ENCODE measurements at regions not wholly inside any gene's neighbourhood (a gene's known extent, or its start where the extent isn't known, plus 50 kb on each side); places are given as distances from the start of the nearest gene placed in this dataset.
"Not testable (repeated sequence)": the region's sequence is repeated elsewhere in the genome, so short reads cannot be mapped to it uniquely, and the experiment has no call there.

DNA sequence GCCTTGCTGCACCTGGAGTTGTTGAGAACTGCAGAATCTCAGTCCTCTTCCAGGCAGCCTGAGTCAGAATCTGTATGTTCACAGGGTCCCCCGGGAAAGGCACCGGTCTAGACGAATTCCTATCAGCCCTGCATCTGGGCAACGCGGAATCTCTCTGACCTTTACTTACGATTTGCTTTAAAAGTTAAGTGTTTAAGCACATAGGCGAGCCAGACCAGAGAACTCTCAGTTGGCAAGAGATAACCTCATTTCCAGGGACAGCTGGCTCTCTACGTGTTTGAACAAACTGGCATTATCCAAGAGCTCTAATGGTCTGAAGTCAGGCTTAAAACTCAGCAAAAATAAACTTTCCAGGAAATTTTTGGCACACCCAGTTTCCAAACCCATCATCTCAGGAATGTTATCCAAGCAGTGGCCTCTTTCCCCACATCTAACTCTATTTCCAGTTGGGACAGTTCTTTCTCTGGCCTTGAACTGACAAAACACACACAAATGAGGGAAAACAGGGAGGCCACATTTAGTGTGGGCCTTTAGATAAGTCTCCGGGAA, 53.4 kb downstream of the HES1 start:
- Histone ChIP-seq H3K9me3 (ENCODE audit: insufficient read depth, low read length) (no peaks in the 10 kb centered on the region), H3K27me3 (ENCODE audit: insufficient read depth, insufficient read length) (no peaks in the 10 kb centered on the region), H3K4me3 (ENCODE audit: insufficient read length, low read depth) (no peak overlapping the region), H3K9ac (ENCODE audit: insufficient read length, low read depth) (no peak overlapping the region), H3K36me3 (ENCODE audit: insufficient read depth, insufficient read length, low read length) (no peaks in the 10 kb centered on the region), H3K4me1 (ENCODE audit: insufficient read depth, insufficient read length) (peaks cover 1% of the 10 kb centered on the region)
- TF ChIP-seq ZNF274 (IDR thresholded peaks at IDR 0.05; ENCODE audit: low read depth, low read length) (no peak), SUZ12 (IDR thresholded peaks at IDR 0.05; ENCODE audit: extremely low read depth, insufficient read depth, insufficient read length) (no peak), YY1 (IDR thresholded peaks at IDR 0.05; ENCODE audit: insufficient read depth, insufficient read length) (no peak)
- DNase-seq (ENCODE audit: low read depth, low spot score): no peak

DNA sequence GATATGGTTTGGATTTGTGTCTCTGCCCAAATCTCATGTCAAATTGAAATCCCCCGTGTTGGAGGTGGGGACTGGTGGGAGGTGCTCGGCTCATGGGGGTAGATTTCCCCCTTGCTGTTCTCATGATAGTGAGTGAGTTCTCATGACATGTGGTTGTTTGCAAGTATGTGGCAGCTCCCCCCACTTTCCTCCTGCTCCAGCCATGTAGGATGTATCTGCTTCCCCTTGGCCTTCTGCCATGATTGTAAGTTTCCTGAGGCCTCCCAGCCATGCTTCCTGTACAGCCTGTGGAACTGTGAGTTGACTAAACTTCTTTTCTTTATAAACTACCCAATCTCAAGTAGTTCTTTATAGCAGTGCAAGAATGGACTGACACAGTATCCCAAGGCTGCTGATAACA, 55.9 kb downstream of the HES1 start:
- H3K4me3 ChIP-seq (ENCODE audit: insufficient read length, low read depth); H3K36me3 ChIP-seq (ENCODE audit: insufficient read depth, insufficient read length, low read length); H3K4me1 ChIP-seq (ENCODE audit: insufficient read depth, insufficient read length); H3K27me3 ChIP-seq (ENCODE audit: insufficient read depth, insufficient read length); H3K9me3 ChIP-seq (ENCODE audit: insufficient read depth, low read length); DNase-seq (ENCODE audit: low read depth, low spot score); H3K9ac ChIP-seq (ENCODE audit: insufficient read length, low read depth): not testable (repeated sequence)

- Histone ChIP-seq H3K4me3 (ENCODE audit: insufficient read length, low read depth) (no peak overlapping the region), H3K36me3 (ENCODE audit: insufficient read depth, insufficient read length, low read length) (no peaks in the 10 kb centered on the region), H3K4me1 (ENCODE audit: insufficient read depth, insufficient read length) (no peaks in the 10 kb centered on the region), H3K27me3 (ENCODE audit: insufficient read depth, insufficient read length) (no peaks in the 10 kb centered on the region), H3K9ac (ENCODE audit: insufficient read length, low read depth) (no peak overlapping the region), H3K9me3 (ENCODE audit: insufficient read depth, low read length) (no peaks in the 10 kb centered on the region)
- DNase-seq (ENCODE audit: low read depth, low spot score): no peak
- TF ChIP-seq YY1 (IDR thresholded peaks at IDR 0.05; ENCODE audit: insufficient read depth, insufficient read length) (no peak), ZNF274 (IDR thresholded peaks at IDR 0.05; ENCODE audit: low read depth, low read length) (no peak), SUZ12 (IDR thresholded peaks at IDR 0.05; ENCODE audit: extremely low read depth, insufficient read depth, insufficient read length) (no peak)
These were observed 58.3 kb downstream of the HES1 start for GRCh38 chr3:194194051-194194756.

DNA sequence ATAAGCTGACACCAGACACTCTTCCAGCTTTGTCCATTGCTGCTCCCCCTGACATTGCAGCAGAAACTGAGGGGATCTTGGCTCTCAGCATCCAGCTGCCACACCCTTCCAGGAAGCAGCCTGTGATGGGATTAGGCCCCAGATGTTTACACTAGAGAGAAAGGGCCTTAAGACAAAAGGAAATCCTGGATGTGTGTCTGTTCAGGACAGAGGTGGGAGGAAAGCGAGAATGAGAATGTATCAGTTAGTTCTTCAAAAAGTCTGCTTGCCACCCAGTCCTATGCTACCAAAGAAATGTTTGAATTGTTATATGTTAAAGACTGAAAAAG, 58.8 kb downstream of the HES1 start:
- no peak for DNase-seq (ENCODE audit: low read depth, low spot score)
- no peak for TF ChIP-seq YY1 (IDR thresholded peaks at IDR 0.05; ENCODE audit: insufficient read depth, insufficient read length)
- no peak for TF ChIP-seq SUZ12 (IDR thresholded peaks at IDR 0.05; ENCODE audit: extremely low read depth, insufficient read depth, insufficient read length)
- TF ChIP-seq ZNF274 (IDR thresholded peaks at IDR 0.05; ENCODE audit: low read depth, low read length): no peak
- no peak overlapping the region for H3K4me3 ChIP-seq (ENCODE audit: insufficient read length, low read depth)
- H3K27me3 ChIP-seq (ENCODE audit: insufficient read depth, insufficient read length): no peaks in the 10 kb centered on the region
- H3K36me3 ChIP-seq (ENCODE audit: insufficient read depth, insufficient read length, low read length): no peaks in the 10 kb centered on the region
- no peaks in the 10 kb centered on the region for H3K9me3 ChIP-seq (ENCODE audit: insufficient read depth, low read length)
- no peaks in the 10 kb centered on the region for H3K4me1 ChIP-seq (ENCODE audit: insufficient read depth, insufficient read length)
- H3K9ac ChIP-seq (ENCODE audit: insufficient read length, low read depth): no peak overlapping the region

GRCh38 chr3:194195611-194196010, 59.7 kb downstream of the HES1 start:
- Histone ChIP-seq H3K4me3 (ENCODE audit: insufficient read length, low read depth) (no peak overlapping the region), H3K9ac (ENCODE audit: insufficient read length, low read depth) (no peak overlapping the region), H3K36me3 (ENCODE audit: insufficient read depth, insufficient read length, low read length) (no peaks in the 10 kb centered on the region), H3K4me1 (ENCODE audit: insufficient read depth, insufficient read length) (no peaks in the 10 kb centered on the region), H3K27me3 (ENCODE audit: insufficient read depth, insufficient read length) (no peaks in the 10 kb centered on the region), H3K9me3 (ENCODE audit: insufficient read depth, low read length) (no peaks in the 10 kb centered on the region)
- TF ChIP-seq SUZ12 (IDR thresholded peaks at IDR 0.05; ENCODE audit: extremely low read depth, insufficient read depth, insufficient read length): no peak
- no peak for TF ChIP-seq ZNF274 (IDR thresholded peaks at IDR 0.05; ENCODE audit: low read depth, low read length)
- no peak for TF ChIP-seq YY1 (IDR thresholded peaks at IDR 0.05; ENCODE audit: insufficient read depth, insufficient read length)
- DNase-seq (ENCODE audit: low read depth, low spot score): no peak

DNA sequence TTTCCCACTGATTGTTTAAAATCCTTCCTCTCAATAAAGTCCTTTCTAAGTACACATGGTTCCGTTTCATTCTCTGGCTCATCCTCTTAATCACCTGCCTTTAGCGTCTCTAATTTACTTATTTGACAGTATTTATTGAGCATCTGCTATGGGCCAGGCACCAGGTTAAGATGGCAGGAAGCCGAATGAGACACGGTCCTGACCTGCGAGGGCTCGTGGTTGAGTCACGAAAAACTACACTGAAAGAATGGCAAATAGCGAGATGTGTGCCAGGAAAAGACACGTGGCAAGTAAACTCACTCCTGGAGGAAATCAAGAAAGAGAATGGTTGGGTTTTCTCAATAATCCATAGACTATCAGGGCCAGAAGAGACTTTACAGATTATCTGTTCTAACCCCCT, 60.9 kb downstream of the HES1 start:
- TF ChIP-seq ZNF274 (IDR thresholded peaks at IDR 0.05; ENCODE audit: low read depth, low read length): no peak
- no peak for TF ChIP-seq SUZ12 (IDR thresholded peaks at IDR 0.05; ENCODE audit: extremely low read depth, insufficient read depth, insufficient read length)
- TF ChIP-seq YY1 (IDR thresholded peaks at IDR 0.05; ENCODE audit: insufficient read depth, insufficient read length): no peak
- Histone ChIP-seq H3K9ac (ENCODE audit: insufficient read length, low read depth) (no peak overlapping the region), H3K4me3 (ENCODE audit: insufficient read length, low read depth) (no peak overlapping the region), H3K4me1 (ENCODE audit: insufficient read depth, insufficient read length) (no peaks in the 10 kb centered on the region), H3K9me3 (ENCODE audit: insufficient read depth, low read length) (no peaks in the 10 kb centered on the region), H3K27me3 (ENCODE audit: insufficient read depth, insufficient read length) (no peaks in the 10 kb centered on the region), H3K36me3 (ENCODE audit: insufficient read depth, insufficient read length, low read length) (no peaks in the 10 kb centered on the region)
- DNase-seq (ENCODE audit: low read depth, low spot score): no peak

DNA sequence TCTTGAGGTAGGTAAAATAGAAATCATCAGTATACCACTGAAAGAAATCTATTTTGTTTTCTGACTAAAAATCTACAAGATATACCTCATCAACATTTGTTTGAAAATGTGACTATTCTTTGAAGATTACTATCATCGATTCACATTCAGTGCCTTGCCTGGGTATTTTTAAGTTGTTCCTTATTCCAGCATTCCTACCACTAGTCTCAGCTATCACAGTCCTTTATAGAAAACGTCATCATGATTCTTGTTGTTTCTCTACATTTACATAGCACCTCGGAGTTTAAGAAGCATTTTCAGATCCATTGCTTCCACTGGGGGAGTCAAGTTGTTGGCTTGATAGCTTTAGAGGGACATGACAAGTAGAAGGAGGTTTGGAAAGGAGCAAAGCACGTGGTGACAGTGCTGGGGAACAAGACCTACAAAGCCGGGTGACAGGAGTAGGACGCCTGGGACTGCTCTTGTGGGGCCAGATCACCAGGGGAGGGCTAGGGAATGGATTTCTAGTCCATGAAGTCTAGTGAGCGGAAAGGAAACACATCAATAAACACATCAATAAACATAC, 61.5 kb downstream of the HES1 start:
- Histone ChIP-seq H3K9me3 (ENCODE audit: insufficient read depth, low read length) (no peaks in the 10 kb centered on the region), H3K27me3 (ENCODE audit: insufficient read depth, insufficient read length) (peaks cover 2% of the 10 kb centered on the region), H3K9ac (ENCODE audit: insufficient read length, low read depth) (no peak overlapping the region), H3K4me3 (ENCODE audit: insufficient read length, low read depth) (no peak overlapping the region), H3K4me1 (ENCODE audit: insufficient read depth, insufficient read length) (no peaks in the 10 kb centered on the region), H3K36me3 (ENCODE audit: insufficient read depth, insufficient read length, low read length) (no peaks in the 10 kb centered on the region)
- TF ChIP-seq ZNF274 (IDR thresholded peaks at IDR 0.05; ENCODE audit: low read depth, low read length) (no peak), SUZ12 (IDR thresholded peaks at IDR 0.05; ENCODE audit: extremely low read depth, insufficient read depth, insufficient read length) (no peak), YY1 (IDR thresholded peaks at IDR 0.05; ENCODE audit: insufficient read depth, insufficient read length) (no peak)
- no peak for DNase-seq (ENCODE audit: low read depth, low spot score)
